ENCODE measurements at regions not wholly inside any gene's neighbourhood (a gene's known extent, or its start where the extent isn't known, plus 50 kb on each side); places are given as distances from the start of the nearest gene placed in this dataset.

- TF ChIP-seq POLR2A (IDR thresholded peaks at IDR 0.05; ENCODE audit: low read depth, low read length) (no peak), PAX5 (IDR thresholded peaks at IDR 0.05; ENCODE audit: insufficient read depth, low read length, severe bottlenecking) (no peak)
Measured at GRCh38 chr20:57960803-57961575, 251.2 kb upstream of the PMEPA1 start.

Data from GM12891 (cell line).